ENCODE measurements at regions not wholly inside any gene's neighbourhood (a gene's known extent, or its start where the extent isn't known, plus 50 kb on each side); places are given as distances from the start of the nearest gene placed in this dataset.

GRCh38 chr9:79403495-79403894 lies 168.3 kb upstream of the TLE4 start:
- DNase-seq = no peak
- WGBS (ENCODE audit: insufficient coverage) = 100% methylated on average over 1 of the region's 2 CpGs

GRCh38 chr9:79408200-79408599 lies 163.6 kb upstream of the TLE4 start:
- DNase-seq = no peak
- Histone ChIP-seq H3K9me3 (replicated peaks in 1 of 2; ENCODE audit: control insufficient read depth in 1 of 2, insufficient read depth in 1 of 2, low read length in 2 of 2) (no peaks in the 10 kb centered on the region), H3K36me3 (replicated peaks in 1 of 2; ENCODE audit: control insufficient read depth in 1 of 2, insufficient read depth in 2 of 2, low read length in 2 of 2) (no peaks in the 10 kb centered on the region), H3K9ac (ENCODE audit: insufficient read depth, low read length, poor library complexity, severe bottlenecking) (no peak overlapping the region), H3K4me3 (replicated peaks in 1 of 3; ENCODE audit: low read depth in 2 of 3, low read length in 3 of 3) (no peak overlapping the region), H3K27ac (ENCODE audit: low read depth in 1 of 2, low read length in 2 of 2) (no peak overlapping the region), H3K4me2 (replicated peaks; ENCODE audit: extremely low read depth, low read length, poor library complexity, severe bottlenecking) (no peak overlapping the region), H3K27me3 (ENCODE audit: control insufficient read depth in 2 of 2, insufficient read depth in 2 of 2, low read length in 2 of 2) (no peaks in the 10 kb centered on the region), H3K79me2 (ENCODE audit: insufficient read depth, low read length) (no peaks in the 10 kb centered on the region), H2AFZ (ENCODE audit: insufficient read depth, low read depth, low read length, poor library complexity, severe bottlenecking) (no peak overlapping the region), H4K20me1 (ENCODE audit: insufficient read depth, low read length) (no peaks in the 10 kb centered on the region), H3K4me1 (ENCODE audit: control insufficient read depth in 1 of 2, insufficient read depth in 2 of 2, low read length in 2 of 2) (no peaks in the 10 kb centered on the region)
- H3K27me3 Mint-ChIP-seq (ENCODE audit: low read depth in 3 of 3) = no peaks in the 10 kb centered on the region
- no peak for TF ChIP-seq CTCF (IDR thresholded peaks at IDR 0.05)
- H3K36me3 Mint-ChIP-seq = no peaks in the 10 kb centered on the region
- WGBS (ENCODE audit: insufficient coverage) = 100% methylated on average over 1 of the region's 1 CpG
- no peak overlapping the region for H3K27ac Mint-ChIP-seq
- H3K4me1 Mint-ChIP-seq = no peaks in the 10 kb centered on the region
- intact Hi-C loops (cut with micrococcal nuclease) = no loop called here
- H3K9me3 Mint-ChIP-seq = peaks cover 0 to 2% (median 0%) of the 10 kb centered on the region in 7 donors
- H3K4me3 Mint-ChIP-seq = no peak overlapping the region

More at GRCh38 chr9:79403495-79403894, 168.3 kb upstream of the TLE4 start:
- H3K36me3 ChIP-seq (replicated peaks in 1 of 2; ENCODE audit: control insufficient read depth in 1 of 2, insufficient read depth in 2 of 2, low read length in 2 of 2) = no peaks in the 10 kb centered on the region
- no peaks in the 10 kb centered on the region for H3K9me3 ChIP-seq (replicated peaks in 1 of 2; ENCODE audit: control insufficient read depth in 1 of 2, insufficient read depth in 1 of 2, low read length in 2 of 2)
- no peak overlapping the region for H3K4me2 ChIP-seq (replicated peaks; ENCODE audit: extremely low read depth, low read length, poor library complexity, severe bottlenecking)
- H4K20me1 ChIP-seq (ENCODE audit: insufficient read depth, low read length) = no peaks in the 10 kb centered on the region
- no peak overlapping the region for H3K9ac ChIP-seq (ENCODE audit: insufficient read depth, low read length, poor library complexity, severe bottlenecking)
- H3K27me3 ChIP-seq (ENCODE audit: control insufficient read depth in 2 of 2, insufficient read depth in 2 of 2, low read length in 2 of 2) = no peaks in the 10 kb centered on the region
- Mint-ChIP-seq H3K4me1 (no peaks in the 10 kb centered on the region), H3K9me3 (peaks cover 0 to 6% (median 0%) of the 10 kb centered on the region in 7 donors), H3K36me3 (no peaks in the 10 kb centered on the region), H3K27ac (no peak overlapping the region), H3K4me3 (no peak overlapping the region), H3K27me3 (ENCODE audit: low read depth in 3 of 3) (no peaks in the 10 kb centered on the region)
- no peaks in the 10 kb centered on the region for H3K4me1 ChIP-seq (ENCODE audit: control insufficient read depth in 1 of 2, insufficient read depth in 2 of 2, low read length in 2 of 2)
- intact Hi-C loops (cut with micrococcal nuclease) = no loop called here
- H2AFZ ChIP-seq (ENCODE audit: insufficient read depth, low read depth, low read length, poor library complexity, severe bottlenecking) = no peak overlapping the region
- no peaks in the 10 kb centered on the region for H3K79me2 ChIP-seq (ENCODE audit: insufficient read depth, low read length)
- no peak overlapping the region for H3K4me3 ChIP-seq (replicated peaks in 1 of 3; ENCODE audit: low read depth in 2 of 3, low read length in 3 of 3)
- no peak overlapping the region for H3K27ac ChIP-seq (ENCODE audit: low read depth in 1 of 2, low read length in 2 of 2)
- TF ChIP-seq CTCF (IDR thresholded peaks at IDR 0.05) = no peak

Measured in CD14-positive monocyte (primary cell).